ENCODE measurements at regions not wholly inside any gene's neighbourhood (a gene's known extent, or its start where the extent isn't known, plus 50 kb on each side); places are given as distances from the start of the nearest gene placed in this dataset.

DNA sequence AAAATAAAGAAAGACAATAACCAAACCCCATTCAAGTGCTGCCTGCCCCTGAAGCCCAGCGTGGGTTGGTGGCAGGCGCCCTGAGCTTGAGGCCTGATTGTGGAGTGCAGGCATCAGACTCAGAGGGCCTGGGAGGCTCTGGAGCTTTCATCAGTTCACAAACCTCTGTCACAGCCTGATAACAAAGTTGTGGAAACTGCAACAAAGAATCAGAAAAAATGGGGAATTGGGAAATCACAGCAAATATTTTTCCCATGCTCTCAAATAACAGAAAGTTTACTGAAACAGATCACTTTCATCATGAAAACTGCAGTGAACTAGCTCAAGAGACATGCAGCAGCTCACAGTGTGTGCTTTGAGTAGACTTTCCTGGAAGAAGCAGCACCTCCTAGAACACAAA lies 793.6 kb downstream of the UQCRFS1 start:
- DNase-seq (ENCODE audit: extremely low read depth, low read depth) = no peak

DNA sequence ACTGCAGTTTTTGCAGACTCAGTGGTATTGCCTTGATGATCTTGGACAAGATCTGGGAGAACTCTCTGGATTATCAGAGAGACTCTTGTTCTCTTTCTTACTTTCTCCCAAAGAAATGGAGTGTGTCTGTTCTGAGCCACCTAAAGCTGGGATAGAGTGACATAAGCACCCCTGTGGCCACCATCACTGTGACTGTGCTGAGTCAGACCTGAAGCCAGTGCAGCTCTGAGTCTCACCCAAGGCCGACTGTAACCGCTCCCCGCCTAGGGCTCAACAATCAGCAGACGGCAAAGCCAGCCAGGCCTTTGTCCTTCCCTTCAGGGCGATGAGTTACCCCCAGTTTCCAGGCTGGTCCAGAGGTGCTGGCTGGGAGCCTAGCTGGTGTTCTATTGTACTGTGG lies 795.6 kb downstream of the UQCRFS1 start:
- TF ChIP-seq, protein P1, sequence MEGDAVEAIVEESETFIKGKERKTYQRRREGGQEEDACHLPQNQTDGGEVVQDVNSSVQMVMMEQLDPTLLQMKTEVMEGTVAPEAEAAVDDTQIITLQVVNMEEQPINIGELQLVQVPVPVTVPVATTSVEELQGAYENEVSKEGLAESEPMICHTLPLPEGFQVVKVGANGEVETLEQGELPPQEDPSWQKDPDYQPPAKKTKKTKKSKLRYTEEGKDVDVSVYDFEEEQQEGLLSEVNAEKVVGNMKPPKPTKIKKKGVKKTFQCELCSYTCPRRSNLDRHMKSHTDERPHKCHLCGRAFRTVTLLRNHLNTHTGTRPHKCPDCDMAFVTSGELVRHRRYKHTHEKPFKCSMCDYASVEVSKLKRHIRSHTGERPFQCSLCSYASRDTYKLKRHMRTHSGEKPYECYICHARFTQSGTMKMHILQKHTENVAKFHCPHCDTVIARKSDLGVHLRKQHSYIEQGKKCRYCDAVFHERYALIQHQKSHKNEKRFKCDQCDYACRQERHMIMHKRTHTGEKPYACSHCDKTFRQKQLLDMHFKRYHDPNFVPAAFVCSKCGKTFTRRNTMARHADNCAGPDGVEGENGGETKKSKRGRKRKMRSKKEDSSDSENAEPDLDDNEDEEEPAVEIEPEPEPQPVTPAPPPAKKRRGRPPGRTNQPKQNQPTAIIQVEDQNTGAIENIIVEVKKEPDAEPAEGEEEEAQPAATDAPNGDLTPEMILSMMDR (IDR thresholded peaks at IDR 0.05; ENCODE audit: low read depth, low read length) = no peak
- no peak for DNase-seq (ENCODE audit: extremely low read depth, low read depth)

More for the DNA sequence above, 793.6 kb downstream of the UQCRFS1 start:
- TF ChIP-seq, protein P1 (IDR thresholded peaks at IDR 0.05; ENCODE audit: low read depth, low read length) = no peak

DNA sequence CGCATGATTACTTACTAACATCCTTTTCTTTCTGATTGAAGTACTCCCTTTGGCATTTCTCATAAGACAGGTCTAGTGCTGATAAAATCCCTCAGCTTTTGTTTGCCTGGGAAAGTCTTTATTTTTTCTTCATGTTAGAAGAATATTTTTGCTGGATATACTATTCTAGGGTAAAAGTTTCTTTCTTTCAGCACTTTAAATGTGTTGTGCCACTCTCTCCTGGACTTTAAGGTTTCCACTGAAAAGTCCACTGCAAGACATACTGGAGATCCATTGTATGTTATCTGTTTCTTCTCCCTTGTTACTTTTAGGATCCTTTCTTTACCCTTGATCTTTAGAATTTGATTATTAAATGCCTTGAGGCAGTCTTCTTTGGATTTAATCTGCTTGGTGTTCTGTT lies 796.7 kb downstream of the UQCRFS1 start:
- TF ChIP-seq, protein P1 (IDR thresholded peaks at IDR 0.05; ENCODE audit: low read depth, low read length) = no peak
- DNase-seq (ENCODE audit: extremely low read depth, low read depth) = no peak

DNA sequence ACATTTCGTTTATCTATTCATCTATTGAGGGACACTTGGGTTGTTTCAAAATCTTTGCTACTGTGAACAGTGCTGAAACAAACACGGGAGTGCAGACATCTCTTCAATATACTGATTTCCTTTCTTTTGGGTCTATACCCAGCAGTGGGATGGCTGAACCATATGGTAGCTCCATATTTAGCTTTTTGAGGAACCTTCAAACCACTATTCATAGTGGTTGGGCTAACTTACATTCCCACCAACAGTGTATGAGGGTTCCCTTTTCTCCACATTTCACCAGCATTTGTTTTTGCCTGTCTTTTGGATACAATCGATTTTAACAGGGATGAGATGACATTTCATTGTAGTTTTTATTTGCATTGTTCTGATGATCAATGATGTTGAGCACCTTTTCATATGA lies 798.2 kb downstream of the UQCRFS1 start:
- DNase-seq (ENCODE audit: extremely low read depth, low read depth) = no peak
- TF ChIP-seq, protein P1 (IDR thresholded peaks at IDR 0.05; ENCODE audit: low read depth, low read length) = no peak

DNA sequence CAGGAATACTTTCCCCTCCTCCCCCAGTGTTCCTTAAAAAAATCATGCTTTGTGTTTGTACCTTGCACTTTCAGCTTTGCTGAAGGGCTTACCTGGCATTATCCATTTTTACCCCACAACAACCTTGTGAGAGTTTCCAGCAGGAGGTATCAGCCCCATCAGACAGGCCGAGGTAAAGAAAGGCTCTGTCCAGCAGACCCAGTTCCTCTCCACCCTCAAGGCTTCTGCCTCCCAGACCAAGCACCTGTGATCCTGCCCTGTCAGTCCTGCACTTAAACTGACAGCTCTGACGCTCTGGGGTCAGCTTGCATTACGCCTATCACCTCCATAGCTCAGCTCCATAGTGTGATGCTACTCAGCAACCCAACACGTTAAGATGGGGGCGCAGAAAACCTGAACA lies 803.1 kb downstream of the UQCRFS1 start:
- no peak for DNase-seq (ENCODE audit: extremely low read depth, low read depth)
- TF ChIP-seq, protein P1 (IDR thresholded peaks at IDR 0.05; ENCODE audit: low read depth, low read length) = no peak

DNA sequence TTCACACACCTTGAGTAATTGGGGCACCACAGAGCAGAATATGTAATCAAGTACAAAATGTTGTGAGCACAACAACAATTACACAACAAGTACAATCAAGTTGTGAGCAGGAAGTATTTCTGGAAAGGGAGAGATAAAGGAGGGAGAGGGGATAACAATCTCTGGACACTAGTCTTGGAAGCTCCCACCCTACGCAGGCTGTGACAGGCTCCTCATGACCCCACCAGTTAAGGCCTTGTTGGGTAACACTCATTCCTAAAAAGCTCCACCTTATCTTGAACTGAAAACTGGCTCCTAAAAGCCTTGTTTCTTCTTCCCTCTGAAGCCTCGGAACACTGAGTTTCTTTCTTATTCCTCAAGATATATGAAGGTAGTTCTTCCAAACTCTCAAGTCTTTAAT lies 806.0 kb downstream of the UQCRFS1 start:
- TF ChIP-seq, protein P1 (IDR thresholded peaks at IDR 0.05; ENCODE audit: low read depth, low read length) = no peak
- no peak for DNase-seq (ENCODE audit: extremely low read depth, low read depth)

DNA sequence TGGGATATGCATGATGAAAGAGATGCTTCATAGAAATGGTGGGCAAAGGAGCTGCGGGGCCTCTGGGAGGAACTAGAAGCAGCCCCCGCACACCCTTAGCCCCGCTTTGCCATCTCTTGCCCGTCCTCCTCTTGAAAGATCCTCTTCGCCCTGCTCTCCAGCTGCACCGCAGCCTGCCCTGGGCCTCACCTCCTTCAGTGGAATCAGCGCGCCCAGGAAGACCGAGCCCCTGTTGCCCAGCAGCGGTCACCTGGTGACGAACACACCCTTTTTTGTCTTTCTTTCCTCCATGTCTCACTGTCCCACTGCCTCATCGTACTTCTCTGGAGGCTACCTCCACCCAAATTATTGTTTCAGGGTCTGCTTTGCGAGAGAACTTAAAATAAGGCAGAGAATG lies 807.6 kb downstream of the UQCRFS1 start:
- TF ChIP-seq, protein P1 (IDR thresholded peaks at IDR 0.05; ENCODE audit: low read depth, low read length) = no peak
- DNase-seq (ENCODE audit: extremely low read depth, low read depth) = no peak

Data from AG09319 (cell line).